ENCODE measurements at regions not wholly inside any gene's neighbourhood (a gene's known extent, or its start where the extent isn't known, plus 50 kb on each side); places are given as distances from the start of the nearest gene placed in this dataset.

- Histone ChIP-seq H3K27me3 (replicated peaks in 1 of 7) (no peaks in the 10 kb centered on the region), H3K4me3 (no peak overlapping the region), H3K36me3 (no peaks in the 10 kb centered on the region), H3K4me1 (no peaks in the 10 kb centered on the region), H3K27ac (no peak overlapping the region), H3K9me3 (peaks cover 0 to 50% (median 15%) of the 10 kb centered on the region in 8 donors)
- no peak for DNase-seq
- intact Hi-C loops (cut with DNase I; ENCODE audit: low total_unique reads), result no loop called here
- no peak for TF ChIP-seq POLR2AphosphoS5 (IDR thresholded peaks at IDR 0.05)
- no peak for TF ChIP-seq POLR2A (IDR thresholded peaks at IDR 0.05)
- TF ChIP-seq CTCF (IDR thresholded peaks at IDR 0.05 in 8 of 11, conservative IDR thresholded peaks at IDR 0.05 in 3 of 11), result no peak
- 76 to 100% (median 92%) methylated on average over 1 of the region's 1 CpG for WGBS, 5 donors
Measured at GRCh38 chr13:56189439-56189838, 951.3 kb upstream of the PRR20A start.

GRCh38 chr13:56189978-56190377 lies 950.7 kb upstream of the PRR20A start:
- H3K4me3 ChIP-seq, result no peak overlapping the region
- intact Hi-C loops (cut with DNase I; ENCODE audit: low total_unique reads), result no loop called here
- 64 to 77% (median 74%) methylated on average over 5 of the region's 5 CpGs for WGBS, 5 donors
- no peak overlapping the region for H3K27ac ChIP-seq
- no peaks in the 10 kb centered on the region for H3K4me1 ChIP-seq
- peak; percentile 58 for DNase-seq
- H3K9me3 ChIP-seq, result peaks cover 0 to 46% (median 15%) of the 10 kb centered on the region in 8 donors
- H3K36me3 ChIP-seq, result no peaks in the 10 kb centered on the region
- TF ChIP-seq CTCF (IDR thresholded peaks at IDR 0.05 in 8 of 11, conservative IDR thresholded peaks at IDR 0.05 in 3 of 11) (no peak), POLR2AphosphoS5 (IDR thresholded peaks at IDR 0.05) (no peak), POLR2A (IDR thresholded peaks at IDR 0.05) (no peak)
- no peaks in the 10 kb centered on the region for H3K27me3 ChIP-seq (replicated peaks in 1 of 7)

- H3K9me3 ChIP-seq, result peaks cover 0 to 13% (median 2%) of the 10 kb centered on the region in 8 donors
- DNase-seq, result no peak
- WGBS, 5 donors, result 49 to 65% (median 60%) methylated on average over 1 of the region's 1 CpG
- H3K36me3 ChIP-seq, result no peaks in the 10 kb centered on the region
- H3K4me1 ChIP-seq, result no peaks in the 10 kb centered on the region
- TF ChIP-seq POLR2A (IDR thresholded peaks at IDR 0.05), result no peak
- TF ChIP-seq POLR2AphosphoS5 (IDR thresholded peaks at IDR 0.05), result no peak
- TF ChIP-seq CTCF (IDR thresholded peaks at IDR 0.05 in 8 of 11, conservative IDR thresholded peaks at IDR 0.05 in 3 of 11), result no peak
- H3K4me3 ChIP-seq, result no peak overlapping the region
- intact Hi-C loops (cut with DNase I; ENCODE audit: low total_unique reads), result no loop called here
- no peaks in the 10 kb centered on the region for H3K27me3 ChIP-seq (replicated peaks in 1 of 7)
- H3K27ac ChIP-seq, result no peak overlapping the region
Measured at GRCh38 chr13:56198350-56198749, 942.4 kb upstream of the PRR20A start.

GRCh38 chr13:56201834-56202233 lies 938.9 kb upstream of the PRR20A start:
- intact Hi-C loops (cut with DNase I; ENCODE audit: low total_unique reads), result no loop called here
- TF ChIP-seq CTCF (IDR thresholded peaks at IDR 0.05 in 8 of 11, conservative IDR thresholded peaks at IDR 0.05 in 3 of 11) (no peak), POLR2AphosphoS5 (IDR thresholded peaks at IDR 0.05) (no peak), POLR2A (IDR thresholded peaks at IDR 0.05) (no peak)
- H3K4me1 ChIP-seq, result no peaks in the 10 kb centered on the region
- 46 to 73% (median 55%) methylated on average over 2 of the region's 2 CpGs for WGBS, 5 donors
- H3K36me3 ChIP-seq, result no peaks in the 10 kb centered on the region
- DNase-seq, result no peak
- H3K27ac ChIP-seq, result no peak overlapping the region
- no peaks in the 10 kb centered on the region for H3K27me3 ChIP-seq (replicated peaks in 1 of 7)
- no peak overlapping the region for H3K4me3 ChIP-seq
- peaks cover 0 to 13% (median 3%) of the 10 kb centered on the region in 8 donors for H3K9me3 ChIP-seq

All from spleen (tissue), 11 donors.